Heart left ventricle (tissue), 16 donors: ENCODE measurements at regions not wholly inside any gene's neighbourhood (a gene's known extent, or its start where the extent isn't known, plus 50 kb on each side); places are given as distances from the start of the nearest gene placed in this dataset.

ENCODE experiments used
- ATAC-seq, 4 donors: fragments of 200-7000 bp; cut with Tn5 transposase; one replicate each; pipeline ENCODE4 v1.9.1; 2020 to 2022; ENCODE audit warnings: moderate library complexity in 4 of 4, mild to moderate bottlenecking in 3 of 4, moderate number of reproducible peaks in 1 of 4
- DNase-seq, 5 donors: peaks; one replicate each; pipeline ENCODE4 v3.0.0-alpha.2; 2020
- H3K27ac ChIP-seq, 12 donors: fragments of 200-600 bp; sonication (generic) in 4 of 12; one replicate each; pipeline versions ENCODE4 v1.5.0 to v1.8.0; 2016 to 2022; ENCODE audit warnings: mild to moderate bottlenecking in 2 of 12
- H3K27me3 ChIP-seq, 9 donors: fragments of 200-600 bp; sonication (generic) in 2 of 9; one replicate each; pipeline versions ENCODE4 v1.5.1 to v1.8.0; 2016 to 2022; ENCODE audit warnings: mild to moderate bottlenecking in 3 of 9
- H3K36me3 ChIP-seq, 9 donors: fragments of 200-600 bp; sonication (generic) in 2 of 9; one replicate each; pipeline versions ENCODE4 v1.5.0 to v1.8.0; 2018 to 2022; ENCODE audit warnings: mild to moderate bottlenecking in 2 of 9
- H3K4me1 ChIP-seq, 12 donors: fragments of 200-600 bp; sonication (generic) in 4 of 12; one replicate each; pipeline versions ENCODE4 v1.5.0 to v1.8.0; 2016 to 2022; ENCODE audit warnings: mild to moderate bottlenecking in 3 of 12
- H3K4me3 ChIP-seq, 12 donors: fragments of 200-600 bp; sonication (generic) in 4 of 12; one replicate each; pipeline versions ENCODE4 v1.5.0 to v1.8.0; 2017 to 2022; ENCODE audit warnings: mild to moderate bottlenecking in 9 of 12, moderate library complexity in 4 of 12
- H3K9me3 ChIP-seq, 12 donors: fragments of 200-600 bp; sonication (generic) in 4 of 12; one replicate each; pipeline versions ENCODE4 v1.5.0 to v1.8.0; 2016 to 2022; ENCODE audit warnings: mild to moderate bottlenecking in 1 of 12
- CTCF ChIP-seq, 12 donors: fragments of 200-600 bp; sonication (generic) in 4 of 12; IDR thresholded peaks; one replicate each; pipeline versions ENCODE4 v1.5.0 to v1.8.0; 2018 to 2022; ENCODE audit warnings: antibody characterized with exemption in 12 of 12, mild to moderate bottlenecking in 5 of 12
- POLR2A ChIP-seq, 2 donors: fragments of 450-650 bp; IDR thresholded peaks; one replicate each; pipeline ENCODE4 v1.6.1; 2017; ENCODE audit warnings: antibody characterized with exemption in 2 of 2, mild to moderate bottlenecking in 2 of 2, moderate library complexity in 2 of 2
- WGBS, 4 donors: extraction: QIAGEN DNeasy Blood & Tissue Kit in 2 of 4; methylation state at CpG; one replicate each; pipeline versions ENCODE4 v1.1.5 to v1.1.7; 2013 to 2018; 5-methylcytosine and 5-hydroxymethylcytosine counted together
- intact Hi-C, 10 donors: fragments of 100-400 bp; cut with DNase I; formaldehyde crosslinking; loops; one replicate each; pipeline versions ENCODE4 v1.11.1 to v1.14.2; 2022
- donor health status: ischemic (EF 13 %, LVEDD 7.1; RV severe dilation, severe dysfunction).
- donor health status: healthy with polysubstance abuse.
- donor health status: DM: no; HTN: yes; CAD: no.
- donor health status: DM: no; HTN: no; CAD: no.
- donor health status: ischemic (EF 25% LVEDD 6.9; RV normal size, moderate dysfunction).
- donor health status: ischemic (EF 25% LVEDD 5.7; RV mildly dilated, moderate dysfunction).
- donor health status: healthy.
- donor health status: DM: yes; HTN: yes; CAD: no.
- donor health status: ischemic (EF 35%, LVEDD 5.7; RV mildly dilated, moderate dysfunction).
- donor health status: nonischemic (EF 11% LVEDD 7.7; RV severe dilation, severe dysfunction).
- donor health status: DM: yes; HTN: yes; CAD: no.
- donor health status: PGD.
- donor health status: ischemic (EF 29% LVEDD 5.4; RV normal size, mild dysfunction).
- donor health status: nonischemic (EF 23%, LVEDD 6.1; RV moderate dilation, normal function).

- H3K9me3 ChIP-seq: no peaks in the 10 kb centered on the region
- no peak overlapping the region for H3K4me3 ChIP-seq
- peaks cover 0 to 32% (median 2%) of the 10 kb centered on the region in 12 donors for H3K4me1 ChIP-seq
- 64 to 71% (median 68%) methylated on average over 4 of the region's 4 CpGs for WGBS, 4 donors
- TF ChIP-seq CTCF (IDR thresholded peaks at IDR 0.05) (no peak), POLR2A (IDR thresholded peaks at IDR 0.05) (no peak)
- intact Hi-C loops: loop anchor here in 1 of 10 donors (5.0 kb wide), 1 partner anchor 52 kb away; the partner anchor contains the start of gene MED9
- no peaks in the 10 kb centered on the region for H3K36me3 ChIP-seq
- DNase-seq: peak in 2 of 5 donors; percentile 39 to 54
- H3K27me3 ChIP-seq: no peaks in the 10 kb centered on the region
- H3K27ac ChIP-seq: peak overlapping the region in 8 of 12 donors; percentile 22 to 61 (median 36)
- peak in 3 of 4 donors; percentile 17 to 74 (median 39) for ATAC-seq
Measured at GRCh38 chr17:17425591-17425990, 51.2 kb upstream of the MED9 start.

- Histone ChIP-seq H3K27me3 (no peaks in the 10 kb centered on the region), H3K36me3 (no peaks in the 10 kb centered on the region), H3K27ac (peak overlapping the region in 1 of 12 donors; percentile 25), H3K4me1 (peaks cover 0 to 29% (median 2%) of the 10 kb centered on the region in 12 donors), H3K9me3 (no peaks in the 10 kb centered on the region), H3K4me3 (no peak overlapping the region)
- TF ChIP-seq CTCF (IDR thresholded peaks at IDR 0.05) (no peak), POLR2A (IDR thresholded peaks at IDR 0.05) (no peak)
- no peak for ATAC-seq
- intact Hi-C loops: loop anchor here in 1 of 10 donors (5.0 kb wide), 1 partner anchor 51 kb away; the partner anchor contains the start of gene MED9
- no peak for DNase-seq
- 90 to 95% (median 94%) methylated on average over 4 of the region's 4 CpGs for WGBS, 4 donors
Measured at GRCh38 chr17:17426184-17426583, 50.6 kb upstream of the MED9 start.
